ENCODE measurements at regions not wholly inside any gene's neighbourhood (a gene's known extent, or its start where the extent isn't known, plus 50 kb on each side); places are given as distances from the start of the nearest gene placed in this dataset.

DNA sequence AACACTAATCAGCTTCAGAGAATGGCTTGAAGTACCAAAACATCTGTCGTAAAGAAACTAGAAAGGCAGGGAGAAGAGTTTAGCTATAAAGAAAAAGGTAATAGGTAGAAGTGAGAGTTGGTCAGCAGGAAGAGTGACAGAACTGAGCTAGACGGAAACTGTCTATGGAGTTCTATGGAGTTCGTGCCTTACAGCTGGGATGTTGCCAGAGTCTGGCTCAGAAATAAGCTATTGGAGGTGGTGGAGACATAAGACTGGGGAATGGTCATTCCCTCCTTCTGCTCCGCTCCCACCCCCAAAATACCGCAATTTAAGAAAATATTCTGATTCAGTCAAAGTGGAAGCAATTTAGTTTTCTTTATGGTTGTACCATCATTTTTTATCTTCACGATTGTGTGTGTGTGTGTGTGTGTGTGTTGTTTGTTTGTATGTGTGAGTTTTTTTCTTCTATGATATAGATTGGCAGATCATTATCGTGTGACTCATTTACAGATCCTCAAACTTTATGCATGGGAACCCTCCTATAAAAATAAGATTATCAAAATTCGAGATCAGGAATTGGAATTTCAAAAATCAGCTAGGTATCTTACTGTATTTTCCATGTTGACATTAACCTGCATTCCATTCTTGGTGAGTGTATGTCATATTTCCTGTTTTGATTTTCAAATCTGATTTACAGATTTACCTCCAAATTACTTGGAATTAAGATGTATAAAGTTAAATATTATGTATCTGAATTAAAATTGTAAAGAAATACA is 79.0 kb downstream of the HSPA13 start:
- TF ChIP-seq, protein P1, sequence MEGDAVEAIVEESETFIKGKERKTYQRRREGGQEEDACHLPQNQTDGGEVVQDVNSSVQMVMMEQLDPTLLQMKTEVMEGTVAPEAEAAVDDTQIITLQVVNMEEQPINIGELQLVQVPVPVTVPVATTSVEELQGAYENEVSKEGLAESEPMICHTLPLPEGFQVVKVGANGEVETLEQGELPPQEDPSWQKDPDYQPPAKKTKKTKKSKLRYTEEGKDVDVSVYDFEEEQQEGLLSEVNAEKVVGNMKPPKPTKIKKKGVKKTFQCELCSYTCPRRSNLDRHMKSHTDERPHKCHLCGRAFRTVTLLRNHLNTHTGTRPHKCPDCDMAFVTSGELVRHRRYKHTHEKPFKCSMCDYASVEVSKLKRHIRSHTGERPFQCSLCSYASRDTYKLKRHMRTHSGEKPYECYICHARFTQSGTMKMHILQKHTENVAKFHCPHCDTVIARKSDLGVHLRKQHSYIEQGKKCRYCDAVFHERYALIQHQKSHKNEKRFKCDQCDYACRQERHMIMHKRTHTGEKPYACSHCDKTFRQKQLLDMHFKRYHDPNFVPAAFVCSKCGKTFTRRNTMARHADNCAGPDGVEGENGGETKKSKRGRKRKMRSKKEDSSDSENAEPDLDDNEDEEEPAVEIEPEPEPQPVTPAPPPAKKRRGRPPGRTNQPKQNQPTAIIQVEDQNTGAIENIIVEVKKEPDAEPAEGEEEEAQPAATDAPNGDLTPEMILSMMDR (IDR thresholded peaks at IDR 0.05), result no peak
- no peak for TF ChIP-seq POLR2A (IDR thresholded peaks at IDR 0.05)

Data from esophagus squamous epithelium (tissue), 4 donors.